ENCODE measurements at regions not wholly inside any gene's neighbourhood (a gene's known extent, or its start where the extent isn't known, plus 50 kb on each side); places are given as distances from the start of the nearest gene placed in this dataset.
"Not testable (repeated sequence)": the region's sequence is repeated elsewhere in the genome, so short reads cannot be mapped to it uniquely, and the experiment has no call there.

GRCh38 chr2:87498854-87499238 is 249.0 kb upstream of the PLGLB2 start:
- TF ChIP-seq CTCF (IDR thresholded peaks at IDR 0.05); POLR2AphosphoS5 (IDR thresholded peaks at IDR 0.05; ENCODE audit: insufficient read depth in 1 of 2, low read depth in 1 of 2); POLR2A (IDR thresholded peaks at IDR 0.05): not testable (repeated sequence)
